Dendritic cell treated with granulocyte-macrophage colony-stimulating factor and Interleukin-4, amounts not matched to agents 40 ng/mL and 50 ng/mL, for 4 days (primary cell): ENCODE measurements at regions not wholly inside any gene's neighbourhood (a gene's known extent, or its start where the extent isn't known, plus 50 kb on each side); places are given as distances from the start of the nearest gene placed in this dataset.
"Not testable (repeated sequence)": the region's sequence is repeated elsewhere in the genome, so short reads cannot be mapped to it uniquely, and the experiment has no call there.

ENCODE experiments used
- H3K27ac Mint-ChIP-seq: one replicate; pipeline ENCODE4 v1.8.0; 2022; ENCODE audit warnings: mild to moderate bottlenecking, mixed read lengths
- H3K27me3 Mint-ChIP-seq: one replicate; pipeline ENCODE4 v1.8.0; 2022; ENCODE audit warnings: mild to moderate bottlenecking, mixed read lengths
- H3K36me3 Mint-ChIP-seq: one replicate; pipeline ENCODE4 v1.8.0; 2022; ENCODE audit warnings: low read depth, mixed read lengths
- H3K4me1 Mint-ChIP-seq: one replicate; pipeline ENCODE4 v1.8.0; 2022; ENCODE audit warnings: low read depth, mixed read lengths
- H3K4me3 Mint-ChIP-seq: one replicate; pipeline ENCODE4 v1.8.0; 2022; ENCODE audit warnings: mild to moderate bottlenecking, moderate library complexity, mixed read lengths
- H3K9me3 Mint-ChIP-seq: one replicate; pipeline ENCODE4 v1.8.0; 2022; ENCODE audit warnings: mixed read lengths
- intact Hi-C: fragments of 100-400 bp; cut with micrococcal nuclease; formaldehyde crosslinking; loops from one replicate; pipeline ENCODE4 v1.15.0; 2022

DNA sequence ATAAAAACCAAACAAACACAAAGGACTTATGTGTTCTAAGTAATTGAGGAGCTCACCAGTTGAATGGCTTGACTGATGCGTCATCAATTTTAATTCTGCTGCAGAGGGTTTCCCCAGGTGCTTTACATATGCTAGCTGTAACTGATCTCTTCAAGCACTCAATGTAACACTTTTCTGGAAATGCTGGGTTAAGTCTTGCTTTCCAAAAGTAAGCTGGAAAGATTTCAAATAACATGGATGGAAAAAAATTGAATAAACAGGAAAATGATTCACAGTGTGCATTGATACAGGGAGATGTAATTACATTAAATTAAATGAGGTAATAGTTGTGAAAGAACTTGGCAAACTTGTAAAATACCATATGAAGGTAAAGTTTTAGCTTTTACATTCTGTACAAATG is 186.7 kb upstream of the WDFY3 start:
- Mint-ChIP-seq H3K9me3 (no peaks in the 10 kb centered on the region), H3K36me3 (no peaks in the 10 kb centered on the region), H3K27ac (no peak overlapping the region), H3K4me1 (no peaks in the 10 kb centered on the region), H3K4me3 (no peak overlapping the region), H3K27me3 (peaks cover 4% of the 10 kb centered on the region)
- intact Hi-C loops: no loop called here

- Mint-ChIP-seq H3K27me3 (no peaks in the 10 kb centered on the region), H3K4me3 (no peak overlapping the region), H3K9me3 (no peaks in the 10 kb centered on the region), H3K27ac (no peak overlapping the region), H3K36me3 (no peaks in the 10 kb centered on the region), H3K4me1 (no peaks in the 10 kb centered on the region)
- intact Hi-C loops: no loop called here
Observed at GRCh38 chr4:85154591-85154990, 188.1 kb upstream of the WDFY3 start.

- Mint-ChIP-seq H3K4me1 (no peaks in the 10 kb centered on the region), H3K9me3 (peaks cover 9% of the 10 kb centered on the region), H3K27ac (no peak overlapping the region), H3K4me3 (no peak overlapping the region), H3K36me3 (no peaks in the 10 kb centered on the region), H3K27me3 (no peaks in the 10 kb centered on the region)
- intact Hi-C loops: no loop called here
Observed at GRCh38 chr4:85165808-85166207, 199.3 kb upstream of the WDFY3 start.

DNA sequence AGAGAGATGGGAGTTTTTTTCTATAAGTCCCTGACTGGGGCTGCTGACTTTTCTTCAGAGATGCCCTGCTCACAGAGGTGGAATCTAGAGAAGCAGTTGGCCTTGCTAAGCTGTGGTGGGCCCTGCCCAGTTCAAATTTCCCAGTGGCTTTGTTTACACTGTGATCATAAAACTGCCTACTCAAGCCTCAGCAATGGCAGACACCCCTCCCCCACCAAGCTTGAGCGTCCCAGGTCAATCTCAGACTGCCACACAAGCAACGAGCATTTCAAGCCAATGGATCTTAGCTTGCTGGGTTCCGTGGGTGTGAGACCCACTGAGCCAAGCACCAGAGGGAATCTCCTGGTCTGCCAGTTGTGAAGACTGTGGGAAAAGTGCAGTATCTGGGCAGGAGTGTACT is 199.8 kb upstream of the WDFY3 start:
- H3K9me3 Mint-ChIP-seq: peaks cover 9% of the 10 kb centered on the region
- intact Hi-C loops: no loop called here
- H3K4me1 Mint-ChIP-seq: no peaks in the 10 kb centered on the region
- H3K27ac Mint-ChIP-seq: no peak overlapping the region
- H3K27me3 Mint-ChIP-seq: no peaks in the 10 kb centered on the region
- no peak overlapping the region for H3K4me3 Mint-ChIP-seq
- no peaks in the 10 kb centered on the region for H3K36me3 Mint-ChIP-seq

GRCh38 chr4:85168234-85168834 is 201.8 kb upstream of the WDFY3 start:
- Mint-ChIP-seq H3K27ac (no peak overlapping the region), H3K27me3 (no peaks in the 10 kb centered on the region), H3K9me3 (peaks cover 9% of the 10 kb centered on the region), H3K36me3 (no peaks in the 10 kb centered on the region), H3K4me3 (no peak overlapping the region), H3K4me1 (no peaks in the 10 kb centered on the region)
- intact Hi-C loops: no loop called here

DNA sequence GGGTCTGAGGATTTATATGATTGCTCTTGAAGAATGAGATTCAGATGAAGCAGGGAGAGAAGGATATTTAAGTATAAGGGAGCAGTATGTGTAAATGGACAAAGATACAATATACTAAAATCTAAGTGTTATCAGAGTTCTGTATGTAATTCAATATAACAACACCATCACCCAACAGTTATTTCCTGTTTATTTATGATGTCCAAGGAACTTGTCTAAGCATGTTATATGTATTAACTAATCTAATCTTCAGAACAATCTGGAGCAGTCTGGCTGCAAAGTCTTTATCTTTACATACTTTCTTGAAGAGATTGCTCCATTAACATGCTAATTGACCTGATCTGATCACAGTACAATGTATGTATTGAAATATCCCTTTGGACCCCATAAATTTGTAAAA is 203.8 kb upstream of the WDFY3 start:
- intact Hi-C loops: no loop called here
- no peak overlapping the region for H3K27ac Mint-ChIP-seq
- no peaks in the 10 kb centered on the region for H3K36me3 Mint-ChIP-seq
- H3K9me3 Mint-ChIP-seq: peaks cover 9% of the 10 kb centered on the region
- no peak overlapping the region for H3K4me3 Mint-ChIP-seq
- no peaks in the 10 kb centered on the region for H3K4me1 Mint-ChIP-seq
- H3K27me3 Mint-ChIP-seq: no peaks in the 10 kb centered on the region

GRCh38 chr4:85175190-85175589 is 208.7 kb upstream of the WDFY3 start:
- H3K9me3 Mint-ChIP-seq: no peaks in the 10 kb centered on the region
- H3K36me3 Mint-ChIP-seq: no peaks in the 10 kb centered on the region
- no peak overlapping the region for H3K27ac Mint-ChIP-seq

DNA sequence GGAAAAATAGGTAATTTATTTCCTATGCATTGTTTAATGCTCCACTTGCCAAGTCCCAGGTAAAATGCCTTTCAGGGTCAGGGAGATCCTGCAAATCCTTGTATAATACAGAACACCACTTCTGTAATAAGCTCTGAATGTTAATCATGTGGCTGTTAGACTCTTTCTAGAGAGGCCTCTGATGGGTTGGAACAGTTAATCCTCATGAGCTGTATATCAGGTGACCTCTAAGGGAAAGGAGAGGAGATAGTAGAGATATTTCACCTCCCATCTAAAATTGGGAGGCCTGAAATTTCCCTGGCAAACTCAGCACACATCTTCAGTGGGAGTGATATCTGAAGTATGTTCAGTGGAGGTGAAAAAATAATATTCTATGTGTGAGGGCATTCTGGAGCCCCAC is 210.6 kb upstream of the WDFY3 start:
- H3K27me3 Mint-ChIP-seq: no peaks in the 10 kb centered on the region
- no peaks in the 10 kb centered on the region for H3K36me3 Mint-ChIP-seq
- H3K4me3 Mint-ChIP-seq: no peak overlapping the region
- no peaks in the 10 kb centered on the region for H3K9me3 Mint-ChIP-seq
- no peak overlapping the region for H3K27ac Mint-ChIP-seq
- no peaks in the 10 kb centered on the region for H3K4me1 Mint-ChIP-seq
- intact Hi-C loops: no loop called here

More at GRCh38 chr4:85175190-85175589, 208.7 kb upstream of the WDFY3 start:
- intact Hi-C loops: no loop called here
- H3K4me1 Mint-ChIP-seq: no peaks in the 10 kb centered on the region
- no peak overlapping the region for H3K4me3 Mint-ChIP-seq
- no peaks in the 10 kb centered on the region for H3K27me3 Mint-ChIP-seq

DNA sequence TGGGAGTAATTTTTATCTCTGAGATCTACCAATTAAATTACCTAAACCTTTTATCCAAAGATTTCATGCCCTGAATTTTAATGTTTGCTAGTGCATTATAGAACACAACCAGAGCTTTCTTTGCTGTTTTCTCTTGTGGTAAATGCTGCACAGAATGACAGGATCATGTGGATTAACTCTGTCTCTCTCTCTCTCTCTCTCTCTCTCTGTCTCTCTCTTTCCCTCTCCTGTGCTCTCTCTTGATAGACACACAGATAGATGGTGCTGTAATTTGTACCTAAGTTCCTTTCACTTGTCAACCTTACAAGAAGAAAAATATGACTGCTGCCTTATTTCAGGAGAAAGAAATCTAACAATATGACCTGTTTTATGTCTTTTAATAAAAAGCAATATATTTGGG is 211.2 kb upstream of the WDFY3 start:
- H3K27me3 Mint-ChIP-seq: no peaks in the 10 kb centered on the region
- H3K36me3 Mint-ChIP-seq: no peaks in the 10 kb centered on the region
- no peak overlapping the region for H3K27ac Mint-ChIP-seq

DNA sequence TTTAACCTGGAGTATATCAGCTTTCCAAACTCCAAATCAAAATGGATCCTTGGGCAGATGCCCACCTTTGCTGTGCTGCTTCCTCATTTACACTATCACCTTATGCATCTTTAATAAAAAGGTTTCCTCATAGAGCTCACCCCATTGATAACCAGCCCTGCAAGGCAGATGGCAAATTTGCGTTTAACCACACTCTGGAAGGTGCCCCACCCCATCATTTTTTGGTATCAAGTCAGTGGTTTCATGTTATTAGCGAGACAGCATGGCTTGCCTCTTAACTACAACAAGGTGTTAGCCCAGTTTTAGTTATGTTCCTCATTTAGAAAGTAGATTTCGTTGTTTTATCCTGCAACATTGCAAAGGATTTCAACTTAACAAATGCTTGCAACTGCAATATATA is 214.0 kb upstream of the WDFY3 start:
- Mint-ChIP-seq H3K4me3 (no peak overlapping the region), H3K36me3 (no peaks in the 10 kb centered on the region), H3K27ac (no peak overlapping the region), H3K9me3 (no peaks in the 10 kb centered on the region), H3K4me1 (no peaks in the 10 kb centered on the region), H3K27me3 (no peaks in the 10 kb centered on the region)
- intact Hi-C loops: no loop called here

More for the DNA sequence above, 211.2 kb upstream of the WDFY3 start:
- Mint-ChIP-seq H3K9me3 (no peaks in the 10 kb centered on the region), H3K4me1 (no peaks in the 10 kb centered on the region), H3K4me3 (no peak overlapping the region)
- intact Hi-C loops: no loop called here

DNA sequence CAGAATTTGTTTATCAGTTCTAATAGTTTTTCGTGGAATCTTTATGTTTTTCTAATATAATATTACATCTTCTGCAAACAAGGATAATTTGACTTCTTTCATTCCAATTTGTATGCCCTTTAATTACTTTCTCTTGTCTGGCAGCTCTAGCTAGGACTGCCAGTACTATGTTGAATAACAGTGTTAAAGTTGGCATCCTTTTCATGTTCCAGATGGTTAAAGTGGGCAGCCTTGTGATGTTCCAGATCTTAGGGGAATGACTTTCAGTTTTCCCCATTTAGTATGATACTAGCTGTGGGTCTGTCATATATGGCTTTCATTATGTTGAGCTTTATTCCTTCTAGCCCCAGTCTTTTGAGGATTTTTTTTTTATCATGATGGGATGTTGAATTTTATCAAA is 220.6 kb upstream of the WDFY3 start:
- intact Hi-C loops: no loop called here
- Mint-ChIP-seq H3K27me3 (no peaks in the 10 kb centered on the region), H3K4me1 (no peaks in the 10 kb centered on the region), H3K36me3 (no peaks in the 10 kb centered on the region), H3K27ac (no peak overlapping the region), H3K9me3 (peaks cover 18% of the 10 kb centered on the region), H3K4me3 (no peak overlapping the region)

- intact Hi-C loops, H3K4me3 Mint-ChIP-seq, H3K27ac Mint-ChIP-seq, H3K27me3 Mint-ChIP-seq, H3K4me1 Mint-ChIP-seq, H3K36me3 Mint-ChIP-seq: not testable (repeated sequence)
- H3K9me3 Mint-ChIP-seq: peaks cover 77% of the 10 kb centered on the region
Observed at GRCh38 chr4:85196015-85196414, 229.5 kb upstream of the WDFY3 start.

GRCh38 chr4:85200106-85200505 is 233.6 kb upstream of the WDFY3 start:
- Mint-ChIP-seq H3K4me1 (no peaks in the 10 kb centered on the region), H3K27me3 (no peaks in the 10 kb centered on the region), H3K36me3 (no peaks in the 10 kb centered on the region), H3K4me3 (no peak overlapping the region), H3K9me3 (peaks cover 87% of the 10 kb centered on the region), H3K27ac (no peak overlapping the region)
- intact Hi-C loops: no loop called here

DNA sequence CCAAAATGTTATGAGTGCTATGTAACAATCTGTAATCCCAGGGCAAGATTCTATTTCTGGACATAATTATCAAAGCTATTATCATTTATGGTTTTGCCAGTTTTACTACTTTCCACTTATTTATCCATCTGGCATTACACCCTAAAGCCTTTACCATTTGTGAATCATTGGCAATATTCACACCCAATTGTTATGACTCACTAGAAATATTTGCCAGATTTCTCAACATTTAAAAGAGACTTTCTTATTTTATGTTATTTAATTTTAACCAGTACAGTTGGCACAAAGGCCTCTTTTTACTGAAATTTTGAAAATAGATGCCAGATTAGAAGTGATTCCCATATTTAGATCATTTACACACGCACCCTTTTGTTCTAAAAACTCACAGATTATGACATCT is 242.7 kb upstream of the WDFY3 start:
- H3K36me3 Mint-ChIP-seq: no peaks in the 10 kb centered on the region

DNA sequence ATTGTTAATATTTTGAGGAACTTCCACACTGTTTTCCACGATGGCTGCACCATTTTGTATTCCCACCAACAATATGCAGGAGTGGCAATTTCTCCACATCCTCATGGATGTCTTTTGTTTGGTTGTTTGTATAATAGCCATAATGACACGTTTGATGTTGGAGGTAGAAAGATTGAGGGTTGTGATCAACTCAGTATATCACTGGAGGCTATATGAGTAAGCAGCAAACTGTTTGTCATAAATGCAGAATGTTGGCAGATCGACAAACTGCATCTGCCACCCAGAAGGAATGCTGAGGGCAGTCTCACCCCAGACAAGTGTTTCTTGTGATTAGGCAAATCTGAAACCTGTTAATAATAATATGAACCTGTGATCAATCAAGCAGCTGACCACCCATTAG is 243.9 kb upstream of the WDFY3 start:
- Mint-ChIP-seq H3K4me3 (no peak overlapping the region), H3K36me3 (no peaks in the 10 kb centered on the region), H3K4me1 (no peaks in the 10 kb centered on the region), H3K27me3 (no peaks in the 10 kb centered on the region), H3K27ac (no peak overlapping the region), H3K9me3 (peaks cover 43% of the 10 kb centered on the region)
- intact Hi-C loops: no loop called here

More for the DNA sequence above, 242.7 kb upstream of the WDFY3 start:
- H3K4me3 Mint-ChIP-seq: no peak overlapping the region
- no peak overlapping the region for H3K27ac Mint-ChIP-seq
- peaks cover 53% of the 10 kb centered on the region for H3K9me3 Mint-ChIP-seq
- no peaks in the 10 kb centered on the region for H3K27me3 Mint-ChIP-seq
- no peaks in the 10 kb centered on the region for H3K4me1 Mint-ChIP-seq
- intact Hi-C loops: no loop called here
